Upper lobe of right lung (tissue), 1 donor: ENCODE measurements at regions not wholly inside any gene's neighbourhood (a gene's known extent, or its start where the extent isn't known, plus 50 kb on each side); places are given as distances from the start of the nearest gene placed in this dataset.
A peak's percentile ranks its signal among the peaks of the same experiment; 100 is the strongest.

Source experiments
- ATAC-seq: fragments of 200-7000 bp; cut with Tn5 transposase; one replicate; pipeline ENCODE4 v1.9.1; 2020; ENCODE audit warnings: mild to moderate bottlenecking, moderate library complexity
- DNase-seq: peaks from one replicate; pipeline ENCODE4 v3.0.0-alpha.2; 2020
- H3K27ac ChIP-seq: fragments of 200-600 bp; one replicate; pipeline ENCODE4 v1.8.0; 2022
- H3K27me3 ChIP-seq: fragments of 200-600 bp; one replicate; pipeline ENCODE4 v1.8.0; 2022; ENCODE audit warnings: mild to moderate bottlenecking
- H3K36me3 ChIP-seq: fragments of 200-600 bp; one replicate; pipeline ENCODE4 v1.8.0; 2022
- H3K4me1 ChIP-seq: fragments of 200-600 bp; one replicate; pipeline ENCODE4 v1.8.0; 2022
- H3K4me3 ChIP-seq: fragments of 200-600 bp; one replicate; pipeline ENCODE4 v1.8.0; 2022; ENCODE audit warnings: mild to moderate bottlenecking
- H3K9me3 ChIP-seq: fragments of 200-600 bp; one replicate; pipeline ENCODE4 v1.8.0; 2022
- CTCF ChIP-seq: fragments of 200-600 bp; IDR thresholded peaks from one replicate; pipeline ENCODE4 v1.8.0; 2022; ENCODE audit warnings: antibody characterized with exemption
- intact Hi-C: fragments of 100-400 bp; cut with DNase I; formaldehyde crosslinking; loops from one replicate; pipeline ENCODE4 v1.11.0; 2022
- donor health status: DM: no; HTN: yes; CAD: no; lungs with severe emphysema.

DNA sequence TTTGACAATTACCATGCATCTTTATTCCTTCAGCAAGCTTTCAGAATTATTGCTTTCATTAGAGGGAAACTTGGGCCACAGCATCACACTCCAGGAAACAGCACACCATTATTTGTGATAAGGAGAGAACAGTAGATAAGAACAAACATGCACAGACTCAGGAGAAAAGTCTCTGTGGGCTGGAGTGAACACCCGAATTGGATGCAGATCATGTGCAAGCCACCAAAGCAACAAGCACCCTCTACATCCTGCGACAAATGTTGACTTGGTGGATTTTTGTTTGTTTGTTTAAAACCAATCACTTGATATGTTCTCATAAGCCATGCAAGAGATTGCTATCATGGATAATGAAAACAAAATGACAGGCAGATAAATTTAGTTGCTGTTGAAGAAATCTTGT is 67.7 kb upstream of the ZFP64 start:
- Histone ChIP-seq H3K36me3 (no peaks in the 10 kb centered on the region), H3K9me3 (no peaks in the 10 kb centered on the region), H3K4me3 (no peak overlapping the region), H3K4me1 (no peaks in the 10 kb centered on the region), H3K27ac (no peak overlapping the region), H3K27me3 (peaks cover 4% of the 10 kb centered on the region)
- DNase-seq (no peak), ATAC-seq (no peak)
- intact Hi-C loops = no loop called here
- no peak for TF ChIP-seq CTCF

GRCh38 chr20:52256454-52256853 is 64.9 kb upstream of the ZFP64 start:
- Histone ChIP-seq H3K27me3 (no peaks in the 10 kb centered on the region), H3K9me3 (no peaks in the 10 kb centered on the region), H3K27ac (no peak overlapping the region), H3K4me1 (no peaks in the 10 kb centered on the region), H3K36me3 (no peaks in the 10 kb centered on the region), H3K4me3 (no peak overlapping the region)
- intact Hi-C loops = no loop called here
- peak; percentile 52 for ATAC-seq
- no peak for TF ChIP-seq CTCF
- no peak for DNase-seq

DNA sequence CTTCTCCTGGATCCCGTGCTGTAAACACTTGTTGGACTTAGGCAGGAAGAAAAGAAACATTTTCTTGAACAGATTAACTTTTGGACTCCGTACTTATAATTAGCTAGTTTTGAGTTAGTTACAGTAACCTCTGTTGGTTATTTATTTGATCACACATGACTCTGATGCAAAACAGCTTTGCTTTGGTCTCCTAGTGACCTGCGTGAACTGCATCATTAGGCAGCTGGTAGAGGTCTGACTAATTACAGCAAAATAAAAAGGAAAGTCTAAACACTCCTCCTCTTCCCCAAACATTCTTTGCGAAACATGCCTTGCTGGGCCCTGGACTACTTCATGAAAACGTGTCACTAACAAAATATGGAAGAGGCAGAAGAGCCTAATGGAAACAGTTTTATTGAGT is 61.1 kb upstream of the ZFP64 start:
- Histone ChIP-seq H3K27me3 (no peaks in the 10 kb centered on the region), H3K4me1 (no peaks in the 10 kb centered on the region), H3K36me3 (no peaks in the 10 kb centered on the region), H3K4me3 (no peak overlapping the region), H3K27ac (no peak overlapping the region), H3K9me3 (no peaks in the 10 kb centered on the region)
- TF ChIP-seq CTCF = no peak
- DNase-seq (no peak), ATAC-seq (no peak)
- intact Hi-C loops = no loop called here

- Histone ChIP-seq H3K36me3 (no peaks in the 10 kb centered on the region), H3K4me1 (no peaks in the 10 kb centered on the region), H3K27ac (no peak overlapping the region), H3K27me3 (no peaks in the 10 kb centered on the region), H3K4me3 (no peak overlapping the region), H3K9me3 (no peaks in the 10 kb centered on the region)
- DNase-seq (no peak), ATAC-seq (no peak)
- intact Hi-C loops = no loop called here
- TF ChIP-seq CTCF = no peak
Measured at GRCh38 chr20:52251827-52252226, 60.2 kb upstream of the ZFP64 start.

DNA sequence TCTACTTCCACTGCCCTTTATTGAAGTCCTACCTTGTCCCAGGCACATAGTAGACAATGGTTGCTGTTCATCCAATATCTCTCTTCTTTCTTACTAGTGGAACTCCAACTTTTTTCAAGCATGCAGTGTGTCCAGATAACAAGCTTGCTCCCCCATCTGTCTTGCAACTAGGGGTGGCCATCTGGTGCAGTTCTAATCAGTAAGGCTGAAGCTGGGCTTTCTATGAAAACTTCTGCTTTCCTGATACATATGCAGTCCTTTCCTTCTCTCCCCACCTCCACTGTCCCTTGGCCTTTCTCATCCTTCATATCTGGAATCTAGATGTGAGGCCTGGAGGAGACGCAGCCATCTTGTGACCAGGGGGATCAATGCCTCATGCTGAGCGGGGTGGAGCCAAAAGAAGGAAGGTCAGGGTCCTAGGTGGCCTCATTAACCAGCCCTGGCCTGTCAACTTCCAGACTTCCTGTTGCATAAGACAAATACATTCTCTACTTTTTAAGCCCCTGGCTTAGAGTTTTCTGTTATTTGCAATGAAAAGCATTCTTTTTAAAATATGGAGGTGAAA is 59.6 kb upstream of the ZFP64 start:
- Histone ChIP-seq H3K4me3 (no peak overlapping the region), H3K27ac (no peak overlapping the region), H3K36me3 (no peaks in the 10 kb centered on the region), H3K27me3 (no peaks in the 10 kb centered on the region), H3K4me1 (no peaks in the 10 kb centered on the region), H3K9me3 (no peaks in the 10 kb centered on the region)
- no peak for DNase-seq
- no peak for ATAC-seq
- TF ChIP-seq CTCF = no peak
- intact Hi-C loops = no loop called here

GRCh38 chr20:52247548-52247947 is 56.0 kb upstream of the ZFP64 start:
- DNase-seq (no peak), ATAC-seq (no peak)
- Histone ChIP-seq H3K9me3 (no peaks in the 10 kb centered on the region), H3K36me3 (no peaks in the 10 kb centered on the region), H3K4me3 (no peak overlapping the region), H3K27me3 (no peaks in the 10 kb centered on the region), H3K27ac (no peak overlapping the region), H3K4me1 (no peaks in the 10 kb centered on the region)
- intact Hi-C loops = no loop called here
- TF ChIP-seq CTCF = no peak
